ENCODE measurements at regions not wholly inside any gene's neighbourhood (a gene's known extent, or its start where the extent isn't known, plus 50 kb on each side); places are given as distances from the start of the nearest gene placed in this dataset.

GRCh38 chr7:41135511-41135910 is 567.4 kb downstream of the INHBA start:
- DNase-seq = no peak
- intact Hi-C loops (cut with DNase I) = no loop called here
- H3K9me3 ChIP-seq = no peaks in the 10 kb centered on the region
- H3K4me3 ChIP-seq = no peak overlapping the region
- 95 to 96% methylated on average over 6 of the region's 6 CpGs for WGBS, 2 donors
- no peaks in the 10 kb centered on the region for H3K4me1 ChIP-seq
- H3K27ac ChIP-seq = no peak overlapping the region
- no peaks in the 10 kb centered on the region for H3K36me3 ChIP-seq
- no peak for TF ChIP-seq POLR2AphosphoS5 (IDR thresholded peaks at IDR 0.05)
- TF ChIP-seq POLR2A (IDR thresholded peaks at IDR 0.05) = no peak
- no peak for TF ChIP-seq CTCF (IDR thresholded peaks at IDR 0.05)
- TF ChIP-seq EP300 (IDR thresholded peaks at IDR 0.05) = no peak
- no peaks in the 10 kb centered on the region for H3K27me3 ChIP-seq

- Histone ChIP-seq H3K9me3 (no peaks in the 10 kb centered on the region), H3K27me3 (no peaks in the 10 kb centered on the region), H3K27ac (no peak overlapping the region), H3K4me1 (no peaks in the 10 kb centered on the region), H3K36me3 (no peaks in the 10 kb centered on the region), H3K4me3 (no peak overlapping the region)
- 20 to 39% methylated on average over 3 of the region's 3 CpGs for WGBS, 2 donors
- no peak for TF ChIP-seq POLR2AphosphoS5 (IDR thresholded peaks at IDR 0.05)
- TF ChIP-seq EP300 (IDR thresholded peaks at IDR 0.05) = no peak
- no peak for TF ChIP-seq CTCF (IDR thresholded peaks at IDR 0.05)
- no peak for TF ChIP-seq POLR2A (IDR thresholded peaks at IDR 0.05)
- intact Hi-C loops (cut with DNase I) = no loop called here
- no peak for DNase-seq
Measured at GRCh38 chr7:41134300-41135255, 568.3 kb downstream of the INHBA start.

GRCh38 chr7:41133690-41134299 is 569.1 kb downstream of the INHBA start:
- WGBS, 2 donors = 84 to 92% methylated on average over 10 of the region's 10 CpGs
- Histone ChIP-seq H3K27ac (no peak overlapping the region), H3K9me3 (no peaks in the 10 kb centered on the region), H3K4me1 (no peaks in the 10 kb centered on the region), H3K4me3 (no peak overlapping the region), H3K27me3 (no peaks in the 10 kb centered on the region), H3K36me3 (no peaks in the 10 kb centered on the region)
- intact Hi-C loops (cut with DNase I) = no loop called here
- TF ChIP-seq EP300 (IDR thresholded peaks at IDR 0.05) = no peak
- no peak for TF ChIP-seq POLR2AphosphoS5 (IDR thresholded peaks at IDR 0.05)
- TF ChIP-seq CTCF (IDR thresholded peaks at IDR 0.05) = no peak
- no peak for DNase-seq

GRCh38 chr7:41131956-41132355 is 570.9 kb downstream of the INHBA start:
- TF ChIP-seq POLR2AphosphoS5 (IDR thresholded peaks at IDR 0.05) (no peak), EP300 (IDR thresholded peaks at IDR 0.05) (no peak), CTCF (IDR thresholded peaks at IDR 0.05) (no peak), POLR2A (IDR thresholded peaks at IDR 0.05) (no peak)
- intact Hi-C loops (cut with DNase I) = no loop called here
- WGBS, 2 donors = 78 to 86% methylated on average over 6 of the region's 6 CpGs
- Histone ChIP-seq H3K36me3 (no peaks in the 10 kb centered on the region), H3K27me3 (no peaks in the 10 kb centered on the region), H3K4me1 (no peaks in the 10 kb centered on the region), H3K9me3 (no peaks in the 10 kb centered on the region), H3K4me3 (no peak overlapping the region), H3K27ac (no peak overlapping the region)
- no peak for DNase-seq

All from sigmoid colon (tissue), 6 donors.